Activated effector memory CD4-positive, alpha-beta T cell treated with anti-CD3 and anti-CD28 coated beads, Interleukin-2, amount 50 U/mL, for 16 hours (primary cell): ENCODE measurements at regions not wholly inside any gene's neighbourhood (a gene's known extent, or its start where the extent isn't known, plus 50 kb on each side); places are given as distances from the start of the nearest gene placed in this dataset.
"Not testable (repeated sequence)": the region's sequence is repeated elsewhere in the genome, so short reads cannot be mapped to it uniquely, and the experiment has no call there.

Experiments used
- DNase-seq: peaks from one replicate; pipeline ENCODE4 v3.0.0-alpha.2; 2020

DNA sequence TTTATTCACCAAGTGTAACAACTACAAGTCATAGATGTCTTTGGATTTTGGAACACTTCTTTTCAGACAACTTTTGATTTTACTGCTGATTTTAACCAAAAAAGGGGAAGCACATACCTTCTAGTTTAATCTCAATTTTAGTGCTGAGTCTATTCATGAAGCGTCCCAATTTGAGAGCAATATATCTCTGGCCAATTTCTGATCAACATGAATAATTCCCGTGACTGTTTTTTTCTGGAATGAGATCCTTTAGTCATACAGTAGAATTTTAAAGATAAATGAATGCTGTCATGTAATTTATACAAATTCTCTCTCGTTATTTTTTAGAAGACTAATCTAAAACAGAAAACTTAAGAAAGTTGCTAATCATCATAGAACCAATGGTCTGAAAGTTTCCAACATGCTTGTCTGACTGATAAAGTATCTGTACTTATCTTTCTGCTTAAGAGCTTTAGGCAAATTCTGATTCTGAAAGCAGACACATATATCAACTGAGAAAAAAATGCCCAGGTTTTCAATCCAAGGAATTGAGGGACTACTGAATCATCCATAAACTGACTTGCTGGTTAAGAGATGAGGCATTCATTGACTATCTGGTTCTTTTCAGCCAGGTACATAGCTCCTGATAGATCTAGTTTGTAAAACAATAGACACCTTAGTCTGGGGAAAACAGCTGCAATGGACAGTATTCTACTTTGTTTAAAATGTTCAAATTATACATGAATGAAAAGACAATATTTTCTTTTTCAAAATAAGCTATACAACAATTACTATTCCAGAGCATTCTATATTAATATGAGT is 657.5 kb downstream of the RFPL4B start:
- DNase-seq, result no peak

DNA sequence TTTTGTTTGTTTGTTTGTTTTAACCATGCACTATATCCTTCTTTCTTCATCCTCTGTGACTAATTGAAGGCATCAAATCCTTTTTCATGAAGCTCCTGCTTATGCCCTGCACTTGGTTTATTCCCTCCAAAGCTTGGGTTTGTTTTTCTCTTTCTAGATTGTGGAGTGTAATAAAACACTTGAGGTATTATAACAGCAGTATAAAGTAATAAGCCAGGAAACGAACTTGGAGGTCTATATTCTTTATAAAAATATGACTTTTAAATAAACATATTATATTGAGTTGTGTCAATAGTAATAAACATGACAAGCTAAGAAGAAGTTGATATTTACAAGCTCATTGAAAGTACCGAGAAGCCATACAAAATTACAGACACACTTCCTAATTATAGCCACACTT is 659.4 kb downstream of the RFPL4B start:
- DNase-seq, result no peak

DNA sequence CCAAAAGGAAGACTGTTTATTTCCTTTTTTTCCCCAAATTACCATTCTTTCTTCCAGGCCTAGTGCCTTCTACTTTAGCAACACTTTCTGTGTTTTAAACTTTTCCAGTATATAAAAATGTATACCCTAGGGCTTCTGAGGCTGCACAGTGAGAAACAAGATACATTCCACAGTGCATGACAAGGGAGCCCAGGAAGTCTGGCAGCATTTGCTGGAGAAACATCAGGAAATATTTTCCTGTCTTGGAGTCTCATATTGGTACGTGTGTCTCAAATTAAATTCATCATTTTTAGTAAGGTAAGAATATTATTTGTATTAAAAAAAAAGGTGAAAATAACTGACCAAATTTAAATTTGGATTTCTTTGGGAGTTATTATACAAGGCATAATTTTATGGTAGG is 662.6 kb downstream of the RFPL4B start:
- DNase-seq, result no peak

DNA sequence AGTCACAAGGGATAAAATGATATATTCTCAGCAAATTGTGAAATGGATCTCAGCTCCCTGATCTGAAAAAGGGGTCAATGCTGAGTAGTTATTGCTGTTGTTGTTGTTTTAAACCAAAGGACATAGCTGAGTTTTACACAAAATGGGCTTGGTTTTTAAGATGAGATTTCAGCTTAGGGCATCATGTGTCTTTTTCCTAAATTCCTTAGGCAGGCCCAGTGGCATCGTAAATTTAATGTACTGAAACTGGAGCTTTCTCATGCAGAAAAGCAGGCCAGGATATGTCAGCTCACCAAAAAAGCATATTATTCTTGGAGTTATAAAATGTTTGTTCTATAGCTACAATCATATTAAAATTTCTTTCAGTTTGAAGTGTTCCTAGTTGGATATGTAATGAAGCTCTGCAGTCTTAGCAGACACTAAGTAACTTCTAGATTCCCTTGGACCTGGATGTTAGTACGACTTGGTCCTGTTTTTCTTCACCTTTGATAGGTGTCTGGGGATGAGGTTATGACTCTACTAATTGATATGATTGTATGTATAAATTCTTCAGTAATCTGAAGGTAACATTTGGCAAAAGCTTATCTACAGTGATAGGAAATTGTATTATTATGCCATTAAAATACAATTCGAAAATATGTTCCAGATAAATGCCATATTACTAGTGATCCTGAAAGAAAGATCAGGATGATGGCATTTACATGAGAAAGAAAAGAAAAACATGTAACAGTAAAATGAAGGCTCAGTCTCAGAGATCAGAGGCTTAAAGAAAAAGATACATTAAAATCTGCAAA is 663.3 kb downstream of the RFPL4B start:
- DNase-seq, result no peak

DNA sequence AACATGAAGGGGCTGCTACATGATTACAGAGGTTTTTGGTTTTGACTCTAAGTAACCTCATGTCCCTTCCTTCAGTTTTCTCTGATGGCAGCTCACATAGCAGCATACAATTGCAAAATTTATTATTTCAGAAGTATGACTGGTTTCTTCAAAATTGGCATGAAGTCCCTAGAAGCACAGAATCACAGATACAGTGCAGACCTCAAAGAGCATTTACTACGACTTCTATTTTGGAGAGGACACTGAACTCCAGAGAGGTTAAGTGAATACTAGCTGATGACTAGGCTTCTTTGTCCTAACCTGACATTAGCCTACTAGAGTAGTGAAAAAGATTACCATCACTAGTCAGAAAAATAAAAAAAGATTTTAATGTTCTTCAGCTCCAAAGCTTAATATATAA is 664.3 kb downstream of the RFPL4B start:
- no peak for DNase-seq

DNA sequence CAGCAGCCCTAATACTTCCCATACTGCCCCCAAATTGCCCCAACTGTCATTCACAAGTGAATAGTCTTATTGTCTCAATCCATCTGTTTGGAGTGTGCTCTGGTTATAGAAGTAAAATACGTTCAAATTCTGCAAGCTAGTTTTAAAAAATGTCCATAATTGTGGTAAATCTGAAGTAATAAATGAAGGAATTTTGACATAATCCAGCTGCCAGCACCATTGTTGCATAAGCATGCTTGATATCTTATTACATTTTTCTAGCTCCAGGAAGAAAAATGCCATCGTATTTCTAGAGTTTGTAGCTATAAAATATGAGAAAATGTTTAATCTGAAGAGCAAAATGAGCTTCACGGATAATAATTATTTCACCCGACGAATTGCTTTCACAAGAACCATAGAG is 664.7 kb downstream of the RFPL4B start:
- no peak for DNase-seq

DNA sequence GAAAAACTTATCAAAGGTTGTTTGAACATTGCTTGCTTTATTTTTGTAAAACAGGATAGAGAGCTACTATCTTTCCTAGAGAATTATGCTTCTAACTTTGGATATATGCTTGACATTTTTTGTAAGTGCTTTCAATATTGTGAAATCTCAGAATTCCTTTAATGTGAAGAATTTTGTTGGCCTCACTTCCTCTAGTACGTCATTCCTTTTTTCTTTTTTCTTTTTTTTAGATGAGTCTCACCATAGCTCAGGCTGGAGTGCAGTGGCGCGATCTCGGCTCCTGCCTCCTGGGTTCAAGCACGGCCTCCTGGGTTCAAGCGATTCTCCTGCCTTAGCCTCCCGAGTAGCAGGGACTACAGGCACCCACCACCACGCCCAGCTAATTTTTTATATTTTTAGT is 668.1 kb downstream of the RFPL4B start:
- no peak for DNase-seq

DNA sequence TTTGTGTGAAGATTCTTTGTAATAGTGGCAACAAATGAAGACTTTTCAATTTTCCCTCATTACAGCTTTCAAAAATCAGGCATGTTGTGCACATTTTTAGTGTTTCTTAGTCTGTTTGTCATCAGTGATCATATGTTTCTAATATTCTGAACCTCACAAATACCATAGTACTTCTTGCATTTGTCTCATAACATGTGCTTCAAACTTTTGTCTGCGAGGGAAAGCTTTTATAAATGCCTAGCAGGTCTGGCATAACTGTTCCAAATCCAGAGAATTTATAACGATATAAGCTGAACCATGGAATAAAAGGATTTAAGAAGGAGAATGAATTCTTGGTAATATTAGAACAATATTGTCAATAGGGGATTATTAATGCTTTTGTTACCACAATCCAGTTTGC is 670.2 kb downstream of the RFPL4B start:
- DNase-seq, result no peak

DNA sequence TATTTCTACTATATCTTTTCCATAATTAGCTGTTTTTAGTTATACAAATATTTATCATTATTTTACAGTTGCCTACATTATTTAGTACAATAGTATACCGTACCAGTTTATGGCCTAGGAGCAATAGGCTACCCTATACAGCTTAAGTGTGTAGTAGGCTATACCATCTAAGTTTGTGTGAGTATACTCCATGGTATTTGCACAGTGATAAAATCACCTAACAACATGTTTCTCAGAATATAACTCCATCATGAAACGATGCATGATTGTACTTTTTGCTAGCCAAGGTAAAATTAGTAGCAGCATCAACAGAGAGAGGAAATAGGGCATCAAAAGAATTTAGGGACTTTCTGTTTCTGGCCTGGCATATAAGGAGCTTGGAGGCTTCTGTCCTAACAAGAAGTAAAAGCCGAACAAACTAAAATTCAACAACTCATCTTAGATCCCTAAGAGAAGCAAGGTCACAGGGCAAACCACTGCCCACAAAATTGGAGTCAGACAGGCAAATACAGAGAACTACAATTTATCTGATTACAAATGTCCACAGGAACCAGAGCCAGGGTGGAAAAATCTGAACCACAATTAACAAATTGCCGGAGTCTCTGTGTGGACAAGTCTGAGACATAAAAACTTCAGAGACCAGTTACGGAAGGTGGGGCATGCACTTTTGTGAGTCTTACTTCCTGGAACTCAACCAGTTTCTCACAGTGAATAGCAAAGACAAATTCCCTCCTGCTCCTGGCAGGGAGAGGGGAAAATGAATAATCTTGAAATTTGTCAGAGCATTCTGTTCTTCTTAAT is 671.4 kb downstream of the RFPL4B start:
- DNase-seq, result no peak

DNA sequence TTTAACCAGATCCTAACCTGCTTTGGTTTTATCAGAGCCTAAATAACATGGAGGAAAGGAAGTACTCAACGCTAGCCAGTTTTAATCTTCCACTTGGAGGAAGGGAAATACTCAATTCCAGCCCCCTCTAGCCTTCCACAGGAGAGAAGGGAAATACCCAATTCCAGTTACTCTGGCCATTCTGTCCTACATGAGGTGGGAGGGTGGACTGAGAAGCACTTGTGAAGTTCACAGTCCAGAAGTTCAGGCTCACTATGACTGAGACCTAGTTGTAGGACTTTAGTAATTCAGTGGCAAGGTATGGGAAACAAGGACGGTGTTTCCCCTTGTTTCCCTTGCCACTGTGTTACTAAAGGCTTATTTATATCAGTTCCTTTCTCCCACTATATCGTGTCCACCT is 672.0 kb downstream of the RFPL4B start:
- DNase-seq, result no peak

DNA sequence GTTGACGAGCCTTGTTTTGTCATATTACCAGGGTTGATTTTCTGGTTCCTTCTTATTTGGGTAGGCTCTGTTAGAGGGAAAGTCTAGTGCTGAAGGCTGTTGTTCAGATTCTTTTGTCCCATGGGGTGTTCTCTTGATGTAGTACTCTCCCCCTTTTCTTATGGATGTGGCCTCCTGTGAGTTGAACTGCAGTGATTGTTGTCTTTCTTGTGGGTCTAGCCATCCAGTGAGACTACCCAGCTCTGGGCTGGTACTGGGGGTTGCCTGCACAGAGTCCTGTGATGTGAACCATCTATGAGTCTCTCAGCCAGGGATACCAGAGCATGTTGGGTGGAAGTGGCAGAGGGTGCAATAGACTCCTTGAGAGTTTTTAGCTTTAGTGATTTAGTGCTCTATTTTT is 680.6 kb downstream of the RFPL4B start:
- no peak for DNase-seq

DNA sequence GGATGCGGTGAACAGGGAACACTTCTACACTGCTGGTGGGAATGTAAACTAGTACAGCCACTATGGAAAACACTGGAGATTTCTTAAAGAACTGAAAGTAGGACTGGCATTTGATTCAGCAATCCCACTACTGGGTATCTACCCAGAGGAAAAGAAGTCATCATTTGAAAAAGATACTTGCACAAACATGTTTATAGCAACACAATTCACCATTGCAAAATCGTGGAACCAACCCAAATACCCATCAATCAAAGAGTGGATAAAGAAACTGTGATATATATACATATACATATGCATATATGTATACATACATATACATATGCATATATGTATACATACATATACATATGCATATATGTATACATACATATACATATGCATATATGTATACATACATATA is 682.0 kb downstream of the RFPL4B start:
- DNase-seq, result not testable (repeated sequence)

DNA sequence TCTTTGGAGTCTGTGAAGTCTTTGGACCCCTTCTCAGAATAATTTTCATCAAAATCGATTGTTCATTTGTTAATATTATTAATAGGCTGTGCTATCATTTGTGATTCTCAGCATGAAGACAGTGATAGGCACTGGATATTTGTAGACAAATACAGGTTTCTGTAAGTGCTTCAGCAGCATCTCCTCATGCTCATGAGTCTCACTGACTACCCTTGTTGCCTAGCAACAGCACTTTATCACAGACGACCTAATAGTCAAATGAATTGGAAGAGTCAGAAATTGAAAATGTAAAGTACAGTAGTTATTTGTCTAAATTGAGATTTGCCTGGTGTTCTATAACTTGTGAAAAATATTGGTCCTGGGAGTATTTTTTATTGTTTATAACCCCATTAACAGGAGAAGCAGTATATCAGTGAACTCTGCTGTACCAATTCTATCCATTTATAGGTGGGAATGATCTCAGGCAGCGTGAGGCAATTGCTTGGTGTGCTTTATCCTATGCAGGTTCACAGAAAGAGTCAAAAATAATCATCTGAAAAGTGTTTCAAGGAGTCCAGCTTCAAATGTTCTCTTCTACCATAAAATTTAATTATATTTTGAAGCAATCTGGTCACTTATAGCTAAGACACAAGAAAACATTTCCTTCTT is 684.6 kb downstream of the RFPL4B start:
- no peak for DNase-seq

DNA sequence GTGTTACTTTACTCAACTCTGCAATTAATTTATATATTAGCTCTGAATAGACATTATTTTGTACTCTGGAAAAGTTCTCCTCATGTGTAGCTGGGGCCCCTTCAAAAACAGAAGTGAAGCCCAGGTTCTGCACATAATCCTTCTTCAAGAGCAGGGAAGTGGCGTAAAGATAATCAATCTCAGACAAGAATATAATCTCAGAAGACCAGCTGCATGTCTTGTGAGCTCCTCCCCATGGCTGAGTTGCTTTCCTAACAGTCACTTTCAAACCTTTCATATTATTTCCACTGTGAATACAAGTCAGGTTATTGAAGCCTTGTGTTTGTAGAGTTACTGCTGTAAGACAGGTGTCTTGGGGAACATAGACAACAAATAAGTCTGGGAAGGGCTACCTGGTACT is 691.9 kb downstream of the RFPL4B start:
- no peak for DNase-seq

DNA sequence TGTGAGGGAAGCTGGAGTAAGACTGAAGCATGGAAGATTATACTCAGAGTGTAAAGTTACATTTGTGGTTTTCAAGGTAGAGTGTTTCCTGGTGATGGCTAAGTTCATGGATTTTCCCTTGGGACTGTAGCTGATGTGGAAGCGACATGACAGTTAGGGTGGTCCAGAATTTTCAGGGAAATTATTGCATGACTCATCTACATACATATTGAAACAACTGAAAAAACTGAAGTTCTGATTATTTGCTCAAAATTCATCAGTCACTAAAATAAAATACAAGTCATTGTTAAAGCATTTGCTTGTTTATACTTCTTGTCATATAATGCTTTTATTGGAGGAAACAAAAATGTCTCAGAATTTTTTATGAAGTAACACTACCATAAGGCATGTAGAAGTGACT is 700.0 kb downstream of the RFPL4B start:
- DNase-seq, result no peak

DNA sequence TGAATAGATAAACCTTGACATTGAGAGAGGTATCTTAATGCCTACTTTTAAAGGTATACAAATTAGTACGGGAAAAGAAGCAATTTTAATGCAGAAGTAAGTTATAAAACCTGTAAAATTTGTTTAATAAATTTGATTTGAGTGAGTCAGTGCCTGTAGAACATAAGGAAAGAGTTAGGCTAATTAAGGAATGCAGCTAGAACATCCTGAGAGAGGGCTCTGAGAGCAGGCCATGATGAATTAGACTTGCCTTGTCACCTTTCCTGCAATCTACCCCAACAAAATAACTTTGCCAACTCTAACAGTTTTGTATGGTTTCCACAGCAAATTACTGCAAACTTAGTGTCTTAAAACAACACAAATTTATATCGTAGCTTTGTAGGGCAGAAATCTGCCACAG is 700.8 kb downstream of the RFPL4B start:
- no peak for DNase-seq

DNA sequence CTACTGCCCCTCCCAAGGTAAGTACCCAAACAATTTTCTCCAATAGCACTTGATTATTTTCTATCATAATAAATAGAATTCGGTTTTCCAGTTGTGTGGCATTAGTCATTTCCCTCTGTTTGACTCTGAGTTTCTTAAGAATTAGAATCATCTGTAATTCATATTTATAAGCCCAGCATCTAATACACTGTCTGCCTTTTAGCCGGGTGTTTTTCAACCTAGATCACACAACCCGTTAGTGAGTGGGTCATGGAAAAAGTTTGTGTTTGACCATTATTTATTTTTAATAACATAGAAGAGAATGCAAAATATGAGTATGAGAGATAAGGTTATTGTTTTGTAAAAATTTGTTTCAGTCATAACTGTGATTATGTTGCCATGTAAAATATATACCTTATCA is 701.6 kb downstream of the RFPL4B start:
- DNase-seq, result no peak

DNA sequence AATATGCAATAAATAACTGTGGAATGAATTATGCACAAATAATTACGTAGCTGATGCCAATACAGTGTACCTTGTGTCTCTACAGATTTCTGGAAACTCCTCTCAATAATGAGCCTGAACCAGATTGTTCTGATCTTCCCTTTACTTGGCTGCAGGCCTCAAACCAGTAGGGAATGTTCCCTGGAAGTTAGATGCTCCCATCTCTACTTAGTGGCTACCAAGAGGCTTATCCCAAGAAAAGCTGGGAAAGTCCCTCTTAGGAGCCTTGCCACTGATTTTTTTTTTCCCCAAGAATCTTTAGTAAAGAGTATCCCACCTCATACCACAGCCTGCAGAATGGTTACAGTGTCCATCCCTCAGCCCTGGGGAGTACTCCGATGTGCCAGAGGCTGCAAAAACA is 702.1 kb downstream of the RFPL4B start:
- no peak for DNase-seq

DNA sequence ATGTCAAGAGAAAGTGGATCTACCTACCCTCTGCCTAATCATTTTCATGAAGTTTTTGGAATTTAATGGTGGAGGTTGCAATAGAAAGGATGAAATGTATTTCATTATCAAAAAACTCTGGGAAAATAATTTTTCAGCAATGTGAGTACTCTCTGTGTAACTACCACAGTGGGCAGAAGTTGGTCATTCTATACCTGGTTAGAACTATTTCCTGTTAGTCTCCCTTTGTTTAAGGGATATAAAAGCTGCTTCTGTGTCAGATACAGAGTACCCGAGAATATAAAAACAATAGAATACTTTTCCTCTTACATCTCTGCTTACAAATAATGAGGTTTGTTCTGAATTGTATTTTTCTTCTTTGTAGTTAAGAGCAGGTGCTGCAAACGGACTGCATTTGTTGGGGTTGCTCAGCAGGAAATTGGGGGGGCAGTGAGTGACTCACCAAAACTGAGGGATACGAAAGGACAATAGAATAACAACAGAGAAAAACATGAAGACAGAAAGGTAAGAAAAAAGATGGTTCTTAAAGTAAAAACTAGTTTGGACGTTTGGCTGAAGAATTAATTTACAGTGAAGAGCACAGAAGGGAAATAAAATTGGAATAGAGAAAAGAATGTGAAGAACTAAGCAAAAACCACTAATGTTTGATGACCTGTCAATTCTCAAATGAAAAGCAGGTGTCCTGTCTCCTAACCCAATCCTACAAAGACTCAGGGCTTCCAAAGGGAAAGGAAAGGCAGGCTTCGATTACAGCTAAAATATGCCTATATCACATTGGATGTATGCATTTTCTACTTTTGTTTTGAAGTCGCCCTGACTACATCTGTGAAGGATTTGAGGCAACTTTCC is 703.1 kb downstream of the RFPL4B start:
- DNase-seq, result no peak

DNA sequence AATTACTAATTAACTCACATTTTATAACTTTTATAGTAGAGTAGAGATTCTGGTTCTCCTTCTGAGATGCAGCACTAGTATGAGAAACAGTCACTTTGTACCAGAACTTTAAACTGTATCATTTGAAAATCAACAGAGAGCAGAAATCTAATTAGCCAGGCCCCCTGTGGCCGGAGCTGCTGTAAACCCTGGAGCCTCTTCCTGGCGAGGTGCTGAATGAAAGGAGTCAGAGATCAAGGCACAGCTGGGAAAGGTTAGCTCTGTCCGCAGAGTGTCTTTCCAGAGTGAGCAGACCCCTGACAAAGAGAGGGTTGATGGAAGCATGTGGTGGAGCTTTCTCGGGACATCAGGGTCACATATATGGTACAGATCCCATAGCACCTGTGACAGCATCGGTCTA is 703.8 kb downstream of the RFPL4B start:
- DNase-seq, result no peak

DNA sequence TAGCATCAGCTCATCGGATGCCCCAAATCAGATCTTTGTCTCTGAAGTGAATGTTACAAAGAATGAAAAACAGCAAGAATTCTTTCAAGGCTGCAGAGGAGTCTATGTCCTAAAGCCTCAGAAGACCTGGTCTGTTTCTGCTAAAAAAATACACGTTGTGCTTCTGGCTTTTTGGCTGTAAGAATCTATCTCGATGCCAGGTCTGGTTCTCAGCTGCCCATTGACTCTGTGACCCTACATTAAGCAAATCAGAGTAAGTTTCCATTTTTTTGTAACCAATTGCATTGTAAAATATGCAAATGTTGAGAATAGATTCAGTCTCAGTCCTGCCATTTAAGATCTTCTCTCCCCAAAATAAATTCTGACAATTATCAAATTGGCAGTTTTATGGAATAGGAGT is 705.4 kb downstream of the RFPL4B start:
- no peak for DNase-seq

DNA sequence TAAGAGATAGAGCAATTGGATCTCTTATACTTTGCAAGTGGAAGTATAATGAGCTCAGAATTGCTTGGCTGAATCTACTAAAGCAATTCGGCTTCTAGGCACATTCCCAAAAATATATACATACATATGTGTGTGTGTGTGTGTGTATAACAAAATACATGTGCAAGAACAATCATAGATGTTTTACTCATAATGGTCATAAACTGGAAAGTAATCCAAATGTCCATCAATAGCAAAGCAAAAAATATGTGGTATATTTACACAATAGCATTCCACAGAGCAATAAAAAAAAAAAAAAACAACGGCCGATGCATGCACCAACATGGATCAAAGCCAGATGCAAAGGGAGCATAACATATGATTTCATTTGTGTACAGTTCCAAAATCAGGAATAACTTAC is 707.9 kb downstream of the RFPL4B start:
- DNase-seq, result no peak
